Liver (tissue), 2 donors: ENCODE measurements at regions not wholly inside any gene's neighbourhood (a gene's known extent, or its start where the extent isn't known, plus 50 kb on each side); places are given as distances from the start of the nearest gene placed in this dataset.

Experiments
- NR2F2 ChIP-seq: IDR thresholded peaks from 2 replicates; pipeline ENCODE4 v1.6.1; 2016; ENCODE audit warnings: antibody characterized with exemption
- ZBTB33 ChIP-seq: IDR thresholded peaks from 2 replicates; pipeline ENCODE4 v1.6.1; 2016; ENCODE audit warnings: antibody characterized with exemption
- donor health status: healthy.

GRCh38 chr9:84151640-84152039 is 171.0 kb downstream of the RMI1 start:
- TF ChIP-seq NR2F2 (no peak), ZBTB33 (no peak)
